DOHH2 (cell line): ENCODE measurements at regions not wholly inside any gene's neighbourhood (a gene's known extent, or its start where the extent isn't known, plus 50 kb on each side); places are given as distances from the start of the nearest gene placed in this dataset.

Source experiments
- CTCF ChIP-seq: fragments of 200-600 bp; sonication (generic); IDR thresholded peaks from one replicate; pipeline ENCODE4 v1.5.1; 2014; ENCODE audit warnings: antibody characterized with exemption, mild to moderate bottlenecking, low read depth, low read length; ENCODE audit not compliant: poor library complexity, severe bottlenecking
- EZH2phosphoT487 ChIP-seq: fragments of 200-600 bp; sonication (generic); IDR thresholded peaks from 2 replicates; pipeline ENCODE4 v1.6.1; 2017; ENCODE audit warnings: borderline replicate concordance, mild to moderate bottlenecking, antibody characterized with exemption, low read length, moderate library complexity, mixed read lengths

DNA sequence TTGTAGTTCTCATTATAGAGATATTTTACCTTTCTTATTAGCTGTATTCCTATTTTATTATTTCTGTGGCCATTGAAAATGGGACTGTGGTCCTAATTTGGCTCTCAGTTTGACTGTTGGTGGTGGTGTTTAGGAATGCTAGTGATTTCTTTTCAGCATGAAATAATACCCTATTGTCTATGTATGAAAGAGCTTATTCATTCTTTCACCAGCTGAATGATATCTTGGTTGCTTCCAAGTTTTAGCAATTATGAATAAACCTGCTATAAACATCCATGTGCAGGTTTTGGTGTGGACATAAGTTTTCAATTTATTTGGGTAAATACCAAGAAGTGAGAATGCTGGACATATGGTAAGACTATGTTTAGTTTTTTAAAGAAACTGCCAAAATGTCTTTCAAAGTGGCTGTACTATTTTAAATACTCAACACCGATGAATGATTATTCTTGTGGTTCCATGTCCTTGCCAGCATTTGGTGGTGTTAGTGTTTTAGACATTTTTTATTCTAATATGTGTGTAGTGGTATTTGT is 501.6 kb upstream of the GYPC start:
- TF ChIP-seq CTCF (no peak), EZH2phosphoT487 (no peak)
